ENCODE measurements at regions not wholly inside any gene's neighbourhood (a gene's known extent, or its start where the extent isn't known, plus 50 kb on each side); places are given as distances from the start of the nearest gene placed in this dataset.
A peak's percentile ranks its signal among the peaks of the same experiment; 100 is the strongest.

GRCh38 chr5:175226506-175226905 lies 217.5 kb downstream of the DRD1 start:
- H3K4me1 ChIP-seq (ENCODE audit: insufficient read depth, low read length), result no peaks in the 10 kb centered on the region
- no peaks in the 10 kb centered on the region for H3K9me3 ChIP-seq (ENCODE audit: control insufficient read depth, insufficient read depth, low read length)
- H3K9ac ChIP-seq (ENCODE audit: low read depth, low read length), result no peak overlapping the region
- no peaks in the 10 kb centered on the region for H3K36me3 ChIP-seq (ENCODE audit: insufficient read depth, low read length)

GRCh38 chr5:175223291-175223690 lies 220.7 kb downstream of the DRD1 start:
- no peaks in the 10 kb centered on the region for H3K36me3 ChIP-seq (ENCODE audit: insufficient read depth, low read length)
- H3K9me3 ChIP-seq (ENCODE audit: control insufficient read depth, insufficient read depth, low read length), result no peaks in the 10 kb centered on the region
- no peaks in the 10 kb centered on the region for H3K4me1 ChIP-seq (ENCODE audit: insufficient read depth, low read length)

GRCh38 chr5:175222621-175223020 lies 221.4 kb downstream of the DRD1 start:
- H3K9me3 ChIP-seq (ENCODE audit: control insufficient read depth, insufficient read depth, low read length), result no peaks in the 10 kb centered on the region
- H3K36me3 ChIP-seq (ENCODE audit: insufficient read depth, low read length), result no peaks in the 10 kb centered on the region
- H3K9ac ChIP-seq (ENCODE audit: low read depth, low read length), result no peak overlapping the region
- no peaks in the 10 kb centered on the region for H3K4me1 ChIP-seq (ENCODE audit: insufficient read depth, low read length)

More at GRCh38 chr5:175223291-175223690, 220.7 kb downstream of the DRD1 start:
- no peak overlapping the region for H3K9ac ChIP-seq (ENCODE audit: low read depth, low read length)

DNA sequence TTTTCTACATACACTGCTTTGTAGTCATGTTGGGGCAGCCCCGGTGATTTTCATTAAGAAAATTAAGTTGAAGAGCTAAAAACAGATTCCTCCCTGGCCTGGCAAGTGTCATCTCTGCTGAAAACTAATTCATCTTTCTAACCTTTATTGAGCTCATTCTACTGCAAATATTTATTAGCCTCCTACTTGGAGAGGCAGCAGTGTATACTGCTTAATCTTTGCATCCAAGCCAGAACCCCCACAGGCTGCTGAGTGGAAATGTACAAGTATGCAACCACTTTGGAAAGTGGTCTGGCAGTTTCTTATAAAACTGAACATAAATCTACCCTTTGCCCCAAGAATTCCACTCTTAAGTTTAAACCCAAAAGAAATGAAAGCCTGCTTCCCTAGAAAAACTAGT lies 223.4 kb downstream of the DRD1 start:
- Histone ChIP-seq H3K9ac (ENCODE audit: low read depth, low read length) (no peak overlapping the region), H3K4me1 (ENCODE audit: insufficient read depth, low read length) (no peaks in the 10 kb centered on the region), H3K9me3 (ENCODE audit: control insufficient read depth, insufficient read depth, low read length) (no peaks in the 10 kb centered on the region), H3K36me3 (ENCODE audit: insufficient read depth, low read length) (no peaks in the 10 kb centered on the region)

DNA sequence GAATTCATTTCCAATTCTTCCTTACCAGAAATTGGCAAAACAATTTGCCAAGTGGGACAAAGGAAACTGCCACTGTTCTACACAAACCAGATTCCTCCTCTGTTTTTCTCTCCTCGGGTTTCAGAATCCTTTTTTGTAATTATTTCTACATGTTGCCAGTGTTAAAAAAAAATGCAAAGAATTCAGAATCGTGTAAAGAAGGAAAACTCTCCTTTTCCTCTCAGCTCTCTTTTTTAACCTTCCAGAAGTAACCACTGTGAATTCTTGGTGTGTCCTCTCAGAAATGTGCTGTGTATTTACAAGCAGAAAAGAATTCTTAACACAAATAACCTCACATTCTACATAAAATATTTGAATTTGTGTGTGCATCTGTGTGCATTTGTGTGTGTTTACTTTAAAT lies 224.6 kb downstream of the DRD1 start:
- H3K36me3 ChIP-seq (ENCODE audit: insufficient read depth, low read length), result no peaks in the 10 kb centered on the region
- no peaks in the 10 kb centered on the region for H3K9me3 ChIP-seq (ENCODE audit: control insufficient read depth, insufficient read depth, low read length)
- no peaks in the 10 kb centered on the region for H3K4me1 ChIP-seq (ENCODE audit: insufficient read depth, low read length)
- H3K9ac ChIP-seq (ENCODE audit: low read depth, low read length), result no peak overlapping the region

GRCh38 chr5:175216991-175217390 lies 227.0 kb downstream of the DRD1 start:
- Histone ChIP-seq H3K36me3 (ENCODE audit: insufficient read depth, low read length) (no peaks in the 10 kb centered on the region), H3K9me3 (ENCODE audit: control insufficient read depth, insufficient read depth, low read length) (no peaks in the 10 kb centered on the region), H3K4me1 (ENCODE audit: insufficient read depth, low read length) (no peaks in the 10 kb centered on the region)

DNA sequence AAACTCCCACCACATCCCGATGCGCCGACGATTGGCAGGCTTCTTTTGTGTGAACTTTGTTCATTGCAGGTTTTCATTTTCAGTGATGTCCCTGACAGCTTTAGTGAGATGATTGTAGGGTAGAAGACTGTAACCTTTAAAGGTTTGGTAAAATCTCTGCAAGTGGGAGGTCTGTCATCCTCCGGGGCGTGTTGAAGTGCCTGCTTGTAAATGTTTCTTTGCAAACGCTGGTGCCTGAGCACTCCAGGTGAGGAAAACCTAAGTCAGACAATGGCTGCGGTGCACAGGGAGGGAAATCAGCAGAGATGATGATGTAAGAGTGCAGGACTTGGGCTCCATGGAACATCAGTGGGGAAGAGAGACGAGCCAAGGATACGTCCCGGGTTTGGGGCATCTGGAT lies 228.1 kb downstream of the DRD1 start:
- Histone ChIP-seq H3K36me3 (ENCODE audit: insufficient read depth, low read length) (no peaks in the 10 kb centered on the region), H3K9me3 (ENCODE audit: control insufficient read depth, insufficient read depth, low read length) (no peaks in the 10 kb centered on the region), H3K9ac (ENCODE audit: low read depth, low read length) (no peak overlapping the region), H3K4me1 (ENCODE audit: insufficient read depth, low read length) (no peaks in the 10 kb centered on the region)

More at GRCh38 chr5:175216991-175217390, 227.0 kb downstream of the DRD1 start:
- no peak overlapping the region for H3K9ac ChIP-seq (ENCODE audit: low read depth, low read length)

DNA sequence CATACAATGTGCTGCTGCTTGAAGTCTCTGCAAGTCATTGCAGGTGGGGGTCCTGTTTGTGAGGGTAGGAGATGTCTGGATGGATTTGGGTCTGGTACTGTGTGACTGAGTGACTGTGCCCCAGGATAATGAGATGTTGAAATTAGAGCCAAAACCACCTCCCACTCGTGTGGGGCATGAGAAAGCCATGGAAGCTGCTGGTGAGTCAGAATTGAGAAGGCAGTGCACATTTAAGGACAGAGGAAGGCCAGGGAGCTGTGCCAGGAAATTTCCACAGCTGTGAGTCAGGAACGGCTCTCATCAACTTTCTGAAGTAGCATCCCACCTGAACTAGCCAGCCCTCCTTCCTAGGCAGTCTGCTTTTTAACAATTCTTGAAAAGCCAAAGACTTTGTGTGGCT lies 229.8 kb downstream of the DRD1 start:
- Histone ChIP-seq H3K36me3 (ENCODE audit: insufficient read depth, low read length) (no peaks in the 10 kb centered on the region), H3K9ac (ENCODE audit: low read depth, low read length) (no peak overlapping the region), H3K4me1 (ENCODE audit: insufficient read depth, low read length) (no peaks in the 10 kb centered on the region), H3K9me3 (ENCODE audit: control insufficient read depth, insufficient read depth, low read length) (no peaks in the 10 kb centered on the region)

DNA sequence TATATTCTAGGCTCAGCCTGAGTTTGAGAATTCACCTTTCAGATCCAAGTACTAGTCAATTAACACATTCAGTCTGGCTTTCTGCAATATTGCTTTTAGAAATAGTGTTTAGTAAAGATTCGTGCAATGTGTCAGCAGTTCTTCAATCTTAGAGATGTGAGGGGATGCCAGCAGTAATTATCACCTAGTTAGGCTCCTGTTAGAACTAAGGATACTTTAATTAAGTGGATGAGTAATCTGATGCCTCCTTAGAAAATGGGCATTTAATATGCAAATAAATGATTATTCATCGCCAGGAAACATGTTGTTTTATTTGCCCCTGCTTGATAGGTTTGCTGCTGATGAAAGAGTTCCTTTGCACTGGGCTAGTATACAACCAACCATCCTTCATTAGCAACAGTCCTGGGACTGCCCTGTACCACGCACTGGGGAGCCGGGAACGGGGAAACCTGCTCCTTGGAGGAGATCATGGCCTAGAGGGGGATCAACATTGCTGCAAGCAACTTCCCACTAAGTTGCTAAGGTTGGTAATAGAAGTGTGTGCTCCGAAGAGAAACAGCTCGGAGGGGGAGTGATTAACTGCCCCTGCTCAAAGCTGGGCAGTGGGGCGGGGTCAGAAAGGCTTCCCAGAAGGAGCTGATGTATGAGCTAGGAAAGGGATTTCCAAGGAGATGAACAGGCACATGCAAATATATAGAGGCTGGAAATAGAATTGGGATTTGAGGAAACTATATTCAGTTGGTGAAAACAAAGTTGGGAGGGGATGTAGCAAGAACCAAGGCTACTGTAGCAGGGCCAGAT lies 231.8 kb downstream of the DRD1 start:
- Histone ChIP-seq H3K4me1 (ENCODE audit: insufficient read depth, low read length) (no peaks in the 10 kb centered on the region), H3K9ac (ENCODE audit: low read depth, low read length) (no peak overlapping the region), H3K36me3 (ENCODE audit: insufficient read depth, low read length) (no peaks in the 10 kb centered on the region), H3K9me3 (ENCODE audit: control insufficient read depth, insufficient read depth, low read length) (no peaks in the 10 kb centered on the region)

DNA sequence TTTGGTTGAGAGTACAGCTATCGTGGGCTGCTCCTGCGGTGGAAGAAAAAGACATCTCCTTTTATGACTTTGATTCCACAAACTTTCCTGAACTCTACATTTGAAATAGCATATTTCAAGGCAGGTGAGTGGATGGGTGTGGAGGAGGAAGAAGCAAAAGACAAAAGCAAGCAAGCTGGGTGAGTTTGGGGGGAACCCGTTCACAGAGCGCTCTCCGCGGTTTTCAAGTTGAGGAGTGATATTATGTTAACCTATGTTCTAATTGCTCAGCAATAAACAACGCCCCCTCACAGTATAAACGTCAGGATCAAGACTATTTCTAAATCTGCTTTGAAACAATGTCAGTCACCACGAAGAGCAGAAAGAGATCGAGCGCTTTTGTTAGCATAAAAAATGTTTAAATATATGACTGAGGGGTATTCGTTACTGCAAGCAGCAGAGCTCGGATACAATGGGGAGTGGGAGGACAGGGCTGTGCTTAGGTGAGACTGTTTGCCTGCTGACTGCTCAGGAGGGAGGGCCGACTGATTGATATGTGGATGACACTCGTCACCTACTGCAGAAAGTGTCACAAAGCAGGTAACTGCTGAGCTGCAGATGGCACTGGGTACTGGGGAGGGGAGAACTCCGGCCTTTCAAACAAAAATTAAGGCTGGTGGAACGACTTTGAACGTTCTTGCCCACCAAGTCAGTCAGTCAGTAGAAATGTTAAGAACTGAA lies 236.5 kb downstream of the DRD1 start:
- Histone ChIP-seq H3K36me3 (ENCODE audit: insufficient read depth, low read length) (no peaks in the 10 kb centered on the region), H3K9me3 (ENCODE audit: control insufficient read depth, insufficient read depth, low read length) (no peaks in the 10 kb centered on the region), H3K4me1 (ENCODE audit: insufficient read depth, low read length) (no peaks in the 10 kb centered on the region), H3K9ac (ENCODE audit: low read depth, low read length) (no peak overlapping the region)

- H3K36me3 ChIP-seq (ENCODE audit: insufficient read depth, low read length), result no peaks in the 10 kb centered on the region
- no peaks in the 10 kb centered on the region for H3K4me1 ChIP-seq (ENCODE audit: insufficient read depth, low read length)
- no peak overlapping the region for H3K9ac ChIP-seq (ENCODE audit: low read depth, low read length)
- no peaks in the 10 kb centered on the region for H3K9me3 ChIP-seq (ENCODE audit: control insufficient read depth, insufficient read depth, low read length)
Measured at GRCh38 chr5:175206669-175207068, 237.3 kb downstream of the DRD1 start.

DNA sequence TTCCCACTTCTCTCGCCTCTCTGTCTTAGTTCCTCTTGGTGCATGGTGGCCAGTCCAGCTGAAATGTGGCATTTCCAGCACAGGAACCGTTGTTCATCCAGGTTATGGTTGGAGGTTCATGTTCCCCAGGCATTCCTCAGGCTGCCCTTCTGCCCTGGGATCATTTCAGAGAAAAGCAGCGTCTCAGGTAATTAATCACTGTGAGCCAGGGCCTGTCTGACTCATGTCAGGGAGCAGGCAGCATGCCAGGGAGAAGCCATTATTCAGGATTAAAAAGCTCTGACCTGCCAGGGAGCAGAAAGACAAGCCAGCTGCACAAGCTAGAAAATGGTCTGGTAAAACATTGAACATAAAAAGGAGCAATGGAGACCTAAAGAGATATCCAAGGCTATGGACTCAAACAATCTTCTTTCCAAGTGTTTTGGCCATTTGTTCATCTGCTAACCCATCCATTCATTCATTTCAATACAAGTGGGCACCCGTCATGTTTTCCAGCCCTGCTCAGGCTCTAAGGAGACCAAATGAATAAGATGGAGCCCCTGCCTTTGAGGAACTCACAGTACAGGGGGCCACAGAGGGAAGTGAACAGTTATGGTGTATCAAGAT lies 241.4 kb downstream of the DRD1 start:
- Histone ChIP-seq H3K9ac (ENCODE audit: low read depth, low read length) (no peak overlapping the region), H3K4me1 (ENCODE audit: insufficient read depth, low read length) (no peaks in the 10 kb centered on the region), H3K9me3 (ENCODE audit: control insufficient read depth, insufficient read depth, low read length) (no peaks in the 10 kb centered on the region), H3K36me3 (ENCODE audit: insufficient read depth, low read length) (no peaks in the 10 kb centered on the region)

- Histone ChIP-seq H3K9ac (ENCODE audit: low read depth, low read length) (no peak overlapping the region), H3K9me3 (ENCODE audit: control insufficient read depth, insufficient read depth, low read length) (no peaks in the 10 kb centered on the region), H3K36me3 (ENCODE audit: insufficient read depth, low read length) (no peaks in the 10 kb centered on the region), H3K4me1 (ENCODE audit: insufficient read depth, low read length) (no peaks in the 10 kb centered on the region)
Measured at GRCh38 chr5:175201393-175201792, 242.6 kb downstream of the DRD1 start.

GRCh38 chr5:175195698-175196656 lies 248.0 kb downstream of the DRD1 start:
- no peaks in the 10 kb centered on the region; the same call in 1 of the 2 replicates for H3K9me3 ChIP-seq (ENCODE audit: control insufficient read depth, insufficient read depth, low read length)
- H3K36me3 ChIP-seq (ENCODE audit: insufficient read depth, low read length), result no peaks in the 10 kb centered on the region
- H3K4me1 ChIP-seq (ENCODE audit: insufficient read depth, low read length), result peaks cover 9% of the 10 kb centered on the region
- H3K9ac ChIP-seq (ENCODE audit: low read depth, low read length), result peak overlapping the region; percentile 34; the same call in 1 of the 2 replicates

All from ES-I3 (cell line).